Activated naive CD8-positive, alpha-beta T cell treated with anti-CD3 and anti-CD28 coated beads for 36 hours (primary cell): ENCODE measurements at regions not wholly inside any gene's neighbourhood (a gene's known extent, or its start where the extent isn't known, plus 50 kb on each side); places are given as distances from the start of the nearest gene placed in this dataset.

Experiments used
- DNase-seq: peaks from one replicate; pipeline ENCODE4 v3.0.0; 2021
- H3K27ac Mint-ChIP-seq: one replicate; pipeline ENCODE4 v1.8.0; 2022; ENCODE audit warnings: mild to moderate bottlenecking, moderate library complexity, mixed read lengths
- H3K27me3 Mint-ChIP-seq: one replicate; pipeline ENCODE4 v1.8.0; 2022; ENCODE audit warnings: mild to moderate bottlenecking, mixed read lengths
- H3K36me3 Mint-ChIP-seq: one replicate; pipeline ENCODE4 v1.8.0; 2021; ENCODE audit warnings: mild to moderate bottlenecking, mixed read lengths
- H3K4me1 Mint-ChIP-seq: one replicate; pipeline ENCODE4 v1.8.0; 2021; ENCODE audit warnings: mixed read lengths
- H3K4me3 Mint-ChIP-seq: one replicate; pipeline ENCODE4 v1.8.0; 2022; ENCODE audit warnings: mild to moderate bottlenecking, moderate library complexity, mixed read lengths
- H3K9me3 Mint-ChIP-seq: one replicate; pipeline ENCODE4 v1.8.0; 2022; ENCODE audit warnings: mixed read lengths

GRCh38 chr4:122555216-122555615, 65.7 kb downstream of the IL21 start:
- H3K9me3 Mint-ChIP-seq = peaks cover 5% of the 10 kb centered on the region
- H3K27ac Mint-ChIP-seq = no peak overlapping the region
- peaks cover 39% of the 10 kb centered on the region for H3K4me1 Mint-ChIP-seq
- H3K27me3 Mint-ChIP-seq = peaks cover 19% of the 10 kb centered on the region
- H3K36me3 Mint-ChIP-seq = peaks cover 3% of the 10 kb centered on the region
- no peak overlapping the region for H3K4me3 Mint-ChIP-seq
- no peak for DNase-seq

- Mint-ChIP-seq H3K27ac (no peak overlapping the region), H3K4me3 (no peak overlapping the region), H3K4me1 (peaks cover 43% of the 10 kb centered on the region), H3K36me3 (peaks cover 3% of the 10 kb centered on the region), H3K27me3 (peaks cover 13% of the 10 kb centered on the region), H3K9me3 (peaks cover 3% of the 10 kb centered on the region)
- DNase-seq = no peak
These were observed 67.4 kb downstream of the IL21 start for GRCh38 chr4:122553432-122553831.

GRCh38 chr4:122552898-122553297, 68.0 kb downstream of the IL21 start:
- peaks cover 16% of the 10 kb centered on the region for H3K27me3 Mint-ChIP-seq
- peak overlapping the region; percentile 35 for H3K27ac Mint-ChIP-seq
- no peak for DNase-seq
- H3K4me1 Mint-ChIP-seq = peaks cover 41% of the 10 kb centered on the region
- peaks cover 3% of the 10 kb centered on the region for H3K9me3 Mint-ChIP-seq
- no peak overlapping the region for H3K4me3 Mint-ChIP-seq
- peaks cover 3% of the 10 kb centered on the region for H3K36me3 Mint-ChIP-seq

- H3K4me1 Mint-ChIP-seq = peaks cover 46% of the 10 kb centered on the region
- H3K27me3 Mint-ChIP-seq = peaks cover 6% of the 10 kb centered on the region
- DNase-seq = no peak
- peaks cover 1% of the 10 kb centered on the region for H3K9me3 Mint-ChIP-seq
- H3K36me3 Mint-ChIP-seq = peaks cover 3% of the 10 kb centered on the region
- peak overlapping the region; percentile 13 for H3K27ac Mint-ChIP-seq
- no peak overlapping the region for H3K4me3 Mint-ChIP-seq
These were observed 71.8 kb downstream of the IL21 start for GRCh38 chr4:122548886-122549630.

GRCh38 chr4:122548452-122548851, 72.4 kb downstream of the IL21 start:
- DNase-seq = no peak
- Mint-ChIP-seq H3K36me3 (no peaks in the 10 kb centered on the region), H3K4me3 (no peak overlapping the region), H3K27ac (peak overlapping the region; percentile 13), H3K4me1 (peaks cover 44% of the 10 kb centered on the region), H3K9me3 (no peaks in the 10 kb centered on the region), H3K27me3 (peaks cover 3% of the 10 kb centered on the region)

GRCh38 chr4:122542411-122543236, 78.2 kb downstream of the IL21 start:
- no peak for DNase-seq
- Mint-ChIP-seq H3K9me3 (peaks cover 7% of the 10 kb centered on the region), H3K27ac (peak overlapping the region; percentile 89), H3K4me3 (peak overlapping the region; percentile 59), H3K4me1 (peaks cover 65% of the 10 kb centered on the region), H3K27me3 (no peaks in the 10 kb centered on the region), H3K36me3 (peaks cover 6% of the 10 kb centered on the region)

- no peaks in the 10 kb centered on the region for H3K27me3 Mint-ChIP-seq
- H3K4me1 Mint-ChIP-seq = peaks cover 65% of the 10 kb centered on the region
- H3K9me3 Mint-ChIP-seq = peaks cover 7% of the 10 kb centered on the region
- peaks cover 6% of the 10 kb centered on the region for H3K36me3 Mint-ChIP-seq
- H3K4me3 Mint-ChIP-seq = peak overlapping the region; percentile 32
- no peak for DNase-seq
- H3K27ac Mint-ChIP-seq = peak overlapping the region; percentile 89
These were observed 78.9 kb downstream of the IL21 start for GRCh38 chr4:122541996-122542395.

- Mint-ChIP-seq H3K4me1 (peaks cover 64% of the 10 kb centered on the region), H3K36me3 (peaks cover 6% of the 10 kb centered on the region), H3K9me3 (peaks cover 7% of the 10 kb centered on the region), H3K27ac (peak overlapping the region; percentile 89), H3K27me3 (no peaks in the 10 kb centered on the region), H3K4me3 (no peak overlapping the region)
- no peak for DNase-seq
These were observed 80.0 kb downstream of the IL21 start for GRCh38 chr4:122540838-122541237.

GRCh38 chr4:122539861-122540465, 80.9 kb downstream of the IL21 start:
- H3K27ac Mint-ChIP-seq = peak overlapping the region; percentile 89
- peaks cover 62% of the 10 kb centered on the region for H3K4me1 Mint-ChIP-seq
- H3K4me3 Mint-ChIP-seq = peak overlapping the region; percentile 7
- H3K9me3 Mint-ChIP-seq = peaks cover 10% of the 10 kb centered on the region
- H3K36me3 Mint-ChIP-seq = peaks cover 9% of the 10 kb centered on the region
- H3K27me3 Mint-ChIP-seq = no peaks in the 10 kb centered on the region
- no peak for DNase-seq

- peaks cover 10% of the 10 kb centered on the region for H3K9me3 Mint-ChIP-seq
- H3K4me1 Mint-ChIP-seq = peaks cover 48% of the 10 kb centered on the region
- H3K4me3 Mint-ChIP-seq = no peak overlapping the region
- peak overlapping the region; percentile 46 for H3K27ac Mint-ChIP-seq
- H3K36me3 Mint-ChIP-seq = peaks cover 9% of the 10 kb centered on the region
- H3K27me3 Mint-ChIP-seq = no peaks in the 10 kb centered on the region
- no peak for DNase-seq
These were observed 81.0 kb upstream of the IL2 start for GRCh38 chr4:122537388-122538135.

GRCh38 chr4:122536001-122536400, 79.5 kb upstream of the IL2 start:
- peaks cover 35% of the 10 kb centered on the region for H3K4me1 Mint-ChIP-seq
- H3K9me3 Mint-ChIP-seq = peaks cover 6% of the 10 kb centered on the region
- DNase-seq = no peak
- H3K27ac Mint-ChIP-seq = no peak overlapping the region
- no peaks in the 10 kb centered on the region for H3K27me3 Mint-ChIP-seq
- H3K4me3 Mint-ChIP-seq = no peak overlapping the region
- peaks cover 6% of the 10 kb centered on the region for H3K36me3 Mint-ChIP-seq

- no peak overlapping the region for H3K27ac Mint-ChIP-seq
- no peak overlapping the region for H3K4me3 Mint-ChIP-seq
- DNase-seq = no peak
- peaks cover 6% of the 10 kb centered on the region for H3K36me3 Mint-ChIP-seq
- peaks cover 6% of the 10 kb centered on the region for H3K9me3 Mint-ChIP-seq
- no peaks in the 10 kb centered on the region for H3K27me3 Mint-ChIP-seq
- H3K4me1 Mint-ChIP-seq = peaks cover 23% of the 10 kb centered on the region
These were observed 78.3 kb upstream of the IL2 start for GRCh38 chr4:122534776-122535175.

- Mint-ChIP-seq H3K4me3 (no peak overlapping the region), H3K27me3 (no peaks in the 10 kb centered on the region), H3K9me3 (peaks cover 6% of the 10 kb centered on the region), H3K4me1 (peaks cover 16% of the 10 kb centered on the region), H3K36me3 (peaks cover 6% of the 10 kb centered on the region), H3K27ac (no peak overlapping the region)
- DNase-seq = no peak
These were observed 77.3 kb upstream of the IL2 start for GRCh38 chr4:122533841-122534240.

GRCh38 chr4:122532766-122533165, 76.2 kb upstream of the IL2 start:
- peaks cover 8% of the 10 kb centered on the region for H3K4me1 Mint-ChIP-seq
- no peaks in the 10 kb centered on the region for H3K27me3 Mint-ChIP-seq

GRCh38 chr4:122531514-122531913, 75.0 kb upstream of the IL2 start:
- Mint-ChIP-seq H3K27ac (no peak overlapping the region), H3K36me3 (peaks cover 5% of the 10 kb centered on the region), H3K27me3 (no peaks in the 10 kb centered on the region), H3K4me3 (no peak overlapping the region), H3K9me3 (peaks cover 3% of the 10 kb centered on the region), H3K4me1 (no peaks in the 10 kb centered on the region)
- no peak for DNase-seq

More at GRCh38 chr4:122532766-122533165, 76.2 kb upstream of the IL2 start:
- Mint-ChIP-seq H3K36me3 (peaks cover 5% of the 10 kb centered on the region), H3K4me3 (no peak overlapping the region), H3K27ac (no peak overlapping the region), H3K9me3 (peaks cover 3% of the 10 kb centered on the region)
- no peak for DNase-seq
